OCI-LY3 (cell line): ENCODE measurements at regions not wholly inside any gene's neighbourhood (a gene's known extent, or its start where the extent isn't known, plus 50 kb on each side); places are given as distances from the start of the nearest gene placed in this dataset.

Experiments
- CTCF ChIP-seq: fragments of 200-600, 300-600 bp; sonication (generic); IDR thresholded peaks from 2 replicates; pipeline ENCODE4 v1.5.1; 2014; ENCODE audit warnings: antibody characterized with exemption, low read length, low read depth
- EZH2phosphoT487 ChIP-seq: fragments of 200-600 bp; shearing (Covaris generic); IDR thresholded peaks from 2 replicates; pipeline ENCODE4 v1.6.1; 2018; ENCODE audit warnings: antibody characterized with exemption, mixed run types, low read depth

DNA sequence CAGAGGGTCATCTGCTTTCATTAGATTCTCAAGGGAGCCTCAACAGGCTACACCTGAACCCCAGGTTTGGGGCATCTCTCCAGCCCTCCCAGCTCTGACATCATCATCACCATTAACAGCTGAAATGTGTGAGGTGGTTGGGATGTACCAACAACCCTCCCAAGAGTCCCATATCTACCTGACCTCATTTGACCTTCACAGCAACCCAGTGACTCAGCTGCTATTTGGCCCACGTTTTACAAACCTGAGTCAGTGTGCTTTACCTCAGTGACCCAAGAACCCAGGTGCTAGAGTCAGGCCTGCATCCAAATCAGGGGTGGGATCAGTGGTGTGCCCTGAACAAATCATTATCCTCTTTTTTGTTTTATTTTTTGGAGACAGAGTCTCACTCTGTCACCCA, 53.3 kb upstream of the TINAGL1 start:
- no peak for TF ChIP-seq CTCF
- no peak for TF ChIP-seq EZH2phosphoT487
